NCI-H69 (cell line): ENCODE measurements at regions not wholly inside any gene's neighbourhood (a gene's known extent, or its start where the extent isn't known, plus 50 kb on each side); places are given as distances from the start of the nearest gene placed in this dataset.

ENCODE experiments used
- DNase-seq: peaks from one replicate; lab custom pipeline; 2025; lab: John Stamatoyannopoulos, UW

GRCh38 chr18:67969458-67969857 is 452.9 kb upstream of the DSEL start:
- DNase-seq, result no peak

- no peak for DNase-seq
These were observed 449.7 kb upstream of the DSEL start for GRCh38 chr18:67966224-67966623.

- no peak for DNase-seq
These were observed 447.9 kb upstream of the DSEL start for GRCh38 chr18:67964462-67964861.

GRCh38 chr18:67961701-67962440 is 445.4 kb upstream of the DSEL start:
- DNase-seq, result no peak

GRCh38 chr18:67957684-67958083 is 441.2 kb upstream of the DSEL start:
- no peak for DNase-seq

- DNase-seq, result no peak
These were observed 438.1 kb upstream of the DSEL start for GRCh38 chr18:67954594-67954993.

GRCh38 chr18:67951137-67951536 is 434.6 kb upstream of the DSEL start:
- no peak for DNase-seq

GRCh38 chr18:67938660-67939059 is 422.1 kb upstream of the DSEL start:
- DNase-seq, result no peak

GRCh38 chr18:67935638-67936037 is 419.1 kb upstream of the DSEL start:
- no peak for DNase-seq

GRCh38 chr18:67933271-67933670 is 416.8 kb upstream of the DSEL start:
- DNase-seq, result no peak

GRCh38 chr18:67932271-67932670 is 415.8 kb upstream of the DSEL start:
- no peak for DNase-seq

- no peak for DNase-seq
These were observed 410.7 kb upstream of the DSEL start for GRCh38 chr18:67926929-67927864.

- DNase-seq, result no peak
These were observed 408.1 kb upstream of the DSEL start for GRCh38 chr18:67924656-67925055.

- no peak for DNase-seq
These were observed 402.8 kb upstream of the DSEL start for GRCh38 chr18:67919316-67919715.

- DNase-seq, result peak; percentile 24
These were observed 399.6 kb upstream of the DSEL start for GRCh38 chr18:67916097-67916496.

GRCh38 chr18:67913040-67913439 is 396.5 kb upstream of the DSEL start:
- no peak for DNase-seq

GRCh38 chr18:67901573-67901972 is 385.1 kb upstream of the DSEL start:
- DNase-seq, result no peak

- no peak for DNase-seq
These were observed 379.9 kb upstream of the DSEL start for GRCh38 chr18:67896451-67896850.

GRCh38 chr18:67893916-67894315 is 377.4 kb upstream of the DSEL start:
- DNase-seq, result no peak

GRCh38 chr18:67876871-67877270 is 360.4 kb upstream of the DSEL start:
- no peak for DNase-seq

GRCh38 chr18:67875944-67876343 is 359.4 kb upstream of the DSEL start:
- peak; percentile 29 for DNase-seq

- peak; percentile 15 for DNase-seq
These were observed 358.5 kb upstream of the DSEL start for GRCh38 chr18:67875060-67875459.

GRCh38 chr18:67865400-67865799 is 348.9 kb upstream of the DSEL start:
- DNase-seq, result no peak
